ENCODE measurements at regions not wholly inside any gene's neighbourhood (a gene's known extent, or its start where the extent isn't known, plus 50 kb on each side); places are given as distances from the start of the nearest gene placed in this dataset.

DNA sequence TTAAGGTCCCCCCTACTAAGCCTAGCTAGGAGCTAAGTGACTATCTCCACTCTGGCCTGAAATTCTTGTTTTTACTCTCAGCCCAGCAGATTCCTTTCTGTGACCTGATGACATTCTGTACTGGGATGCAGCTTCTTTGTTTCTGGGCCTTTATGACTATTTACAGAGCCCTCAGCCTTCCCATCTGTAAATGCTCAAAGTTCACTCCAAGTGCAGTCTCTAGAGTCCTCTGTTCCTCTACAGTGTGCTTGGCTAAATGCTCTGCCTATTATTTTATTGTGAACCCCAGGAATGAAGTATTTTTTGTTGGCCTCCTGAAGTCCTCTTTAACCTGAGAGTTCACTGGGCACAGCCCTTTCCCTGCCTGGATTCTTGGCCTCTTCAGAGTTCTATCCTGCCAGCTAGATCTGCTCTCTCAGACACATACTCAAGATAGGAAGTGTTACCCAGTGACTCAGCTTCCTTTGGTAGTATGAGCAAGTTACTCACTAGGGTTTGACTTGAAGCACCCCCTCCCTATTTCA lies 278.1 kb upstream of the P2RY1 start:
- no peak overlapping the region for H4K5ac ChIP-seq (ENCODE audit: insufficient read length, low read depth, low read length)
- H3T11ph ChIP-seq (ENCODE audit: low read length): no peak overlapping the region
- H3K4me1 ChIP-seq (ENCODE audit: insufficient read depth, low read length): no peaks in the 10 kb centered on the region
- H2BK5ac ChIP-seq (ENCODE audit: insufficient read length, low read length): no peak overlapping the region
- H2BK120ac ChIP-seq (ENCODE audit: low read depth, low read length, poor library complexity, severe bottlenecking): no peak overlapping the region
- H3K4me3 Mint-ChIP-seq: no peak overlapping the region
- H2BK12ac ChIP-seq (ENCODE audit: insufficient read length, low read depth, low read length): no peak overlapping the region
- H3K79me2 ChIP-seq (ENCODE audit: insufficient read depth, low read length): no peaks in the 10 kb centered on the region
- H3K9ac ChIP-seq (ENCODE audit: extremely low read depth, insufficient read length, low read length): no peak overlapping the region
- H3K56ac ChIP-seq (ENCODE audit: insufficient read length, low read depth, low read length): no peak overlapping the region
- no peaks in the 10 kb centered on the region for H3K79me1 ChIP-seq (ENCODE audit: insufficient read depth, low read depth, low read length, poor library complexity, severe bottlenecking)
- no peak overlapping the region for H4K91ac ChIP-seq (ENCODE audit: insufficient read length, low read depth, low read length)
- peaks cover 0 to 2% of the 10 kb centered on the region in 2 experiments; a peak in 3 of 5 replicates for H3K9me3 Mint-ChIP-seq
- no peak overlapping the region for H4K8ac ChIP-seq (replicated peaks; ENCODE audit: insufficient read length, low read depth, low read length)
- H2BK15ac ChIP-seq (ENCODE audit: low read depth, low read length): no peak overlapping the region
- H3K18ac ChIP-seq (ENCODE audit: insufficient read length, low read depth, low read length): no peak overlapping the region
- H3K23ac ChIP-seq (ENCODE audit: insufficient read length, low read depth, low read length): no peak overlapping the region
- H3K9me3 ChIP-seq (ENCODE audit: control insufficient read depth, low read depth, low read length): no peaks in the 10 kb centered on the region
- no peak overlapping the region for H3K4me2 ChIP-seq (ENCODE audit: insufficient read depth, insufficient read length, low read length)
- no peaks in the 10 kb centered on the region for H3K27me3 Mint-ChIP-seq (ENCODE audit: low read depth)
- H2AK5ac ChIP-seq (ENCODE audit: insufficient read length, low read length): no peak overlapping the region
- no peak overlapping the region for H3K27ac ChIP-seq (ENCODE audit: insufficient read length, low read depth, low read length)
- no peaks in the 10 kb centered on the region for H4K20me1 ChIP-seq (ENCODE audit: control insufficient read depth, insufficient read depth, insufficient read length)
- DNase-seq: no peak
- peaks cover 0 to 5% (median 3%) of the 10 kb centered on the region in 3 experiments; a peak in 4 of 7 replicates for H3K36me3 Mint-ChIP-seq (ENCODE audit: insufficient read depth in 1 of 3, low read depth in 3 of 3)
- H2BK20ac ChIP-seq (ENCODE audit: low read depth, low read length, poor library complexity, severe bottlenecking): no peak overlapping the region
- no peaks in the 10 kb centered on the region for H3K4me1 Mint-ChIP-seq
- H3K27me3 ChIP-seq (ENCODE audit: insufficient read depth, low read length): no peaks in the 10 kb centered on the region
- H3K23me2 ChIP-seq (ENCODE audit: insufficient read length, low read depth, low read length, poor library complexity, severe bottlenecking): no peaks in the 10 kb centered on the region
- no peak overlapping the region for H3K4ac ChIP-seq (ENCODE audit: low read depth, low read length)
- H3K27ac Mint-ChIP-seq: peak overlapping the region in 1 of 3 experiments; percentile 20; a peak in 1 of 7 replicates
- H2AFZ ChIP-seq (ENCODE audit: low read length): no peak overlapping the region
- TF ChIP-seq, protein P1, sequence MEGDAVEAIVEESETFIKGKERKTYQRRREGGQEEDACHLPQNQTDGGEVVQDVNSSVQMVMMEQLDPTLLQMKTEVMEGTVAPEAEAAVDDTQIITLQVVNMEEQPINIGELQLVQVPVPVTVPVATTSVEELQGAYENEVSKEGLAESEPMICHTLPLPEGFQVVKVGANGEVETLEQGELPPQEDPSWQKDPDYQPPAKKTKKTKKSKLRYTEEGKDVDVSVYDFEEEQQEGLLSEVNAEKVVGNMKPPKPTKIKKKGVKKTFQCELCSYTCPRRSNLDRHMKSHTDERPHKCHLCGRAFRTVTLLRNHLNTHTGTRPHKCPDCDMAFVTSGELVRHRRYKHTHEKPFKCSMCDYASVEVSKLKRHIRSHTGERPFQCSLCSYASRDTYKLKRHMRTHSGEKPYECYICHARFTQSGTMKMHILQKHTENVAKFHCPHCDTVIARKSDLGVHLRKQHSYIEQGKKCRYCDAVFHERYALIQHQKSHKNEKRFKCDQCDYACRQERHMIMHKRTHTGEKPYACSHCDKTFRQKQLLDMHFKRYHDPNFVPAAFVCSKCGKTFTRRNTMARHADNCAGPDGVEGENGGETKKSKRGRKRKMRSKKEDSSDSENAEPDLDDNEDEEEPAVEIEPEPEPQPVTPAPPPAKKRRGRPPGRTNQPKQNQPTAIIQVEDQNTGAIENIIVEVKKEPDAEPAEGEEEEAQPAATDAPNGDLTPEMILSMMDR (conservative IDR thresholded peaks at IDR 0.05): no peak
- H3K14ac ChIP-seq (ENCODE audit: insufficient read depth, low read length): no peak overlapping the region

Data from H9 (cell line).